Body of pancreas (tissue), 4 donors: ENCODE measurements at regions not wholly inside any gene's neighbourhood (a gene's known extent, or its start where the extent isn't known, plus 50 kb on each side); places are given as distances from the start of the nearest gene placed in this dataset.

Experiments used
- ATAC-seq: fragments of 150-250 bp; one replicate; pipeline ENCODE4 v1.9.1; 2016
- DNase-seq, 4 donors: peaks; one replicate each; pipeline ENCODE4 v3.0.0-alpha.2; 2019
- H3K27ac ChIP-seq, 4 donors: fragments of 200-600 bp; sonication (generic); 1 replicate in 3 of 4; 2 replicates in 1 of 4; pipeline versions ENCODE4 v1.5.1 to v1.6.1; 2016 to 2019; ENCODE audit warnings: mild to moderate bottlenecking in 1 of 4, mixed read lengths in 1 of 4, moderate library complexity in 1 of 4
- H3K27me3 ChIP-seq, 2 donors: fragments of 200-600 bp; sonication (generic); one replicate each; pipeline ENCODE4 v1.6.0; 2016; ENCODE audit warnings: mild to moderate bottlenecking in 1 of 2
- H3K36me3 ChIP-seq, 2 donors: fragments of 200-600 bp; sonication (generic); replicated peaks in 1 of 2; 2 replicates each; pipeline ENCODE4 v1.5.1; 2016; ENCODE audit warnings: low read depth in 2 of 2; ENCODE audit not compliant: insufficient read depth in 1 of 2
- H3K4me1 ChIP-seq: fragments of 200-600 bp; sonication (generic); one replicate; pipeline ENCODE4 v1.6.0; 2016
- H3K4me3 ChIP-seq, 2 donors: fragments of 200-600 bp; sonication (generic); 1 replicate in 1 of 2; 2 replicates in 1 of 2; pipeline ENCODE4 v1.5.1; 2016 to 2019
- H3K9me3 ChIP-seq, 3 donors: fragments of 200-600 bp; sonication (generic); 1 replicate in 2 of 3; 2 replicates in 1 of 3; pipeline ENCODE4 v1.5.1; 2016
- CTCF ChIP-seq, 7 experiments: fragments of 450-650 bp in 4 of 7; fragments of 200-600 bp in 3 of 7; sonication (generic) in 3 of 7; IDR thresholded peaks; one replicate each; pipeline ENCODE4 v1.5.1; 2016 to 2019; ENCODE audit warnings: antibody characterized with exemption in 7 of 7
- POLR2A ChIP-seq, 3 donors: fragments of 450-650 bp; IDR thresholded peaks; one replicate each; pipeline ENCODE4 v1.6.1; 2016; ENCODE audit warnings: antibody characterized with exemption in 3 of 3, mild to moderate bottlenecking in 2 of 3
- WGBS, 2 donors: methylation state at CpG; one replicate each; pipeline ENCODE4 v1.1.5; 2017; 5-methylcytosine and 5-hydroxymethylcytosine counted together
- intact Hi-C: fragments of 100-400 bp; cut with DNase I; formaldehyde crosslinking; loops from one replicate; pipeline ENCODE4 v1.15.1; 2023

DNA sequence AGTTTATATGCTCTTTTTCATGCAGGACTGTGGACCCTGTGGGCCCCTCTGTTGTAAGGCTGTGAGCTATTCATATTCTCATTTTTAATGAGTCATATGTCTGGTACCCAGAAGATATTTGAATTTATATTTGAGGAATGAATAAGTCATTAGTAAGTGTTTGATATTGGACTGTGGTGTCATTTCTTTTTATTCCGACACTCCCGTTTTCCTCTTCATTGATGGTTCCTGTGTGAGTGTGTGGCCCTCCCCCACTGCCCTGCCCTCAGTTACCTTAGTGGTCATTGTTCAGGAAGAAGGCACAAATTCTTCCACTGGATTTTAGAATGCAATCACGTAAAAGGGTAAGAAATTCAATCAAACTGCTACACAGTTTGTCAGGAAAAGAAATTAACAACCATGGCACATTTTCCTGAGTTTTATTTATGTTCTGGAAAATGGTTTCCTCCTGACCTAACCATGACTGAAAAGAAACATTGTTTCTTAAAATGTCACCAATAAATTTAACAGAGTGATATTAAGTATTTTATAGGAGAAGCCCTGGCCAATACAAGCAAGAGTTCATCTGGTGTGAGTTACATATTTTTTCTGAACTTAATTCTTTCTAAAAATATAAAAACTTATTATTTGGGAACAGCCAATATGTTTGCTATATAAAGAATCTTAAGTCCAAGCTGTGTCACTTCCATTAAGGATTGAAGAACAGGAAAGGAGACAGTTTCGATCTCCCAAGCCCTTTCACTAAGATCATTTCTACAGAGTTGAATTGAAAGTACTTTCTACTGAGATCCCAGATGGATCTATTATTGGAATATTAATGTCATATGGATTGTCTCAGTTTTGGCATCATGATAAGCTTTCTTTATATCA is 370.5 kb upstream of the ANXA10 start:
- Histone ChIP-seq H3K27me3 (no peaks in the 10 kb centered on the region), H3K9me3 (no peaks in the 10 kb centered on the region), H3K36me3 (no peaks in the 10 kb centered on the region), H3K4me1 (no peaks in the 10 kb centered on the region), H3K4me3 (no peak overlapping the region), H3K27ac (no peak overlapping the region)
- TF ChIP-seq POLR2A (IDR thresholded peaks at IDR 0.05) (no peak), CTCF (IDR thresholded peaks at IDR 0.05) (no peak)
- WGBS, 2 donors = 50 to 64% methylated on average over 4 of the region's 4 CpGs
- intact Hi-C loops = no loop called here
- ATAC-seq (no peak), DNase-seq (no peak)

- Histone ChIP-seq H3K4me1 (no peaks in the 10 kb centered on the region), H3K27me3 (no peaks in the 10 kb centered on the region), H3K4me3 (no peak overlapping the region), H3K9me3 (no peaks in the 10 kb centered on the region), H3K36me3 (no peaks in the 10 kb centered on the region), H3K27ac (no peak overlapping the region)
- TF ChIP-seq POLR2A (IDR thresholded peaks at IDR 0.05) (no peak), CTCF (IDR thresholded peaks at IDR 0.05) (no peak)
- DNase-seq (no peak), ATAC-seq (no peak)
- WGBS, 2 donors = 65 to 66% methylated on average over 6 of the region's 6 CpGs
- intact Hi-C loops = no loop called here
Measured at GRCh38 chr4:167722487-167722808, 369.9 kb upstream of the ANXA10 start.

GRCh38 chr4:167724941-167725340 is 367.4 kb upstream of the ANXA10 start:
- no peak overlapping the region for H3K27ac ChIP-seq
- DNase-seq (no peak), ATAC-seq (no peak)
- intact Hi-C loops = no loop called here
- no peaks in the 10 kb centered on the region for H3K27me3 ChIP-seq
- no peaks in the 10 kb centered on the region for H3K9me3 ChIP-seq
- H3K4me3 ChIP-seq = no peak overlapping the region
- H3K4me1 ChIP-seq = no peaks in the 10 kb centered on the region
- H3K36me3 ChIP-seq = no peaks in the 10 kb centered on the region
- TF ChIP-seq CTCF (IDR thresholded peaks at IDR 0.05) (no peak), POLR2A (IDR thresholded peaks at IDR 0.05) (no peak)

GRCh38 chr4:167730769-167731168 is 361.6 kb upstream of the ANXA10 start:
- no peak for ATAC-seq
- no peak for DNase-seq
- Histone ChIP-seq H3K27me3 (no peaks in the 10 kb centered on the region), H3K27ac (no peak overlapping the region), H3K9me3 (peaks cover 0 to 13% (median 0%) of the 10 kb centered on the region in 3 donors), H3K4me3 (no peak overlapping the region), H3K4me1 (no peaks in the 10 kb centered on the region), H3K36me3 (no peaks in the 10 kb centered on the region)
- intact Hi-C loops = no loop called here
- TF ChIP-seq POLR2A (IDR thresholded peaks at IDR 0.05) = no peak
- TF ChIP-seq CTCF (IDR thresholded peaks at IDR 0.05) = no peak
- WGBS, 2 donors = 53 to 57% methylated on average over 2 of the region's 2 CpGs
